ENCODE measurements at regions not wholly inside any gene's neighbourhood (a gene's known extent, or its start where the extent isn't known, plus 50 kb on each side); places are given as distances from the start of the nearest gene placed in this dataset.
"Not testable (repeated sequence)": the region's sequence is repeated elsewhere in the genome, so short reads cannot be mapped to it uniquely, and the experiment has no call there.

GRCh38 chr12:32010631-32011336 lies 51.6 kb downstream of the RESF1 start:
- DNase-seq (ENCODE audit: low spot score) = no peak

GRCh38 chr12:32012249-32012785 lies 53.1 kb downstream of the RESF1 start:
- DNase-seq (ENCODE audit: low spot score) = no peak

GRCh38 chr12:32015036-32015435 lies 55.8 kb downstream of the RESF1 start:
- no peak for DNase-seq (ENCODE audit: low spot score)

DNA sequence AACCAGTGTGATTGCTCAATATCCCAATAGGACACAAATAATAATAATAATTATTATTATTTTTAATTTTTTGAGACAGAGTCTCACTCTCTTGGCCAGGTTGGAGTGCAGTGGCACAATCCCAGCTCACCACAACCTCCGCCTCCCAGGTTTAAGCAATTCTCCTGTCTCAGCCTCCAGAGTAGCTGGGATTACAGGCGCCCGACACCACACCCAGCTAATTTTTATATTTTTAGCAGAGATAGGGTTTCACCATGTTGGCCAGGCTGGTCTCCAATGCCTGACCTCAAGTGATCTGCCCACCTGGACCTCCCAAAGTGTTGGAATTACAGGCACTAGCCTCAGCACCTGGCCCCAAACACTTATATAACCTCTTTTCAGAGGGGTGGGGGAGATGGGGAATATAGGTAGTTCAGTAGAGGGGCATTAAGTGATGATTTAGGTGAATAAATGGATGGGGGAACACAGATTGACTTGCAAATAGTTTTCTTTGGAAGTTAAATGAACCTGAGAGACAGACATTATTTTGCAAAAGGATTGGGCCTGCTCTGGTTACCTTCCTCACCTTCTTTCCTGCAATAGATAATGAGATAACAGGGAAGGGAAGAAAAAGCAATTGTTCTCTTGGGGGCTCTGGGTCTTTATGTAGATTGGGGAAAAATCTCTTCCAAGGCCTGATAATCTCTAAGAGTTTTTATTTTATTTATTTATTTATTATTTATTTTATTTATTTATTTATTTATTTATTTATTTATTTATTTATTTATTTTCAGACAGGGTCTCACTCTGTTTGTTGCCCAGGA lies 57.7 kb downstream of the RESF1 start:
- DNase-seq (ENCODE audit: low spot score) = no peak

DNA sequence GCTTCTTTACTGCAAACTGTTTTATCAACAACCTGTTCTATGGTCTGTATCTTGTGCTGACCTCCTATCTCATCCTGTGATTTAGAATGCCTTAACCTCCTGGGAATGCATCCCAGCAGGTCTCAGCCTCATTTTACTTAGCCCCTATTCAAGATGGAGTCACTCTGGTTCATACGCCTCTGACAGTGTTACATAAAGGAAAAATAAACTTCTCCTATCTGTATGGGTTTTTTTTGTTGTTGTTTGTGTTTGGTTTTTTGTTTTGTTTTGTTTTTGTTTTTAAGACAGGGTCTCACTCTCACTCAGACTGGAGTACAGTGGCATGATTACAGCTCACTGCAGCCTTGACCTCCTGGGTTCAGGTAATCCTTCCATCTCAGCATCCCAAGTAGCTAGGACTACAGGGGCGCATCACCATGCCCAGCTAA lies 62.1 kb downstream of the RESF1 start:
- no peak for DNase-seq (ENCODE audit: low spot score)

DNA sequence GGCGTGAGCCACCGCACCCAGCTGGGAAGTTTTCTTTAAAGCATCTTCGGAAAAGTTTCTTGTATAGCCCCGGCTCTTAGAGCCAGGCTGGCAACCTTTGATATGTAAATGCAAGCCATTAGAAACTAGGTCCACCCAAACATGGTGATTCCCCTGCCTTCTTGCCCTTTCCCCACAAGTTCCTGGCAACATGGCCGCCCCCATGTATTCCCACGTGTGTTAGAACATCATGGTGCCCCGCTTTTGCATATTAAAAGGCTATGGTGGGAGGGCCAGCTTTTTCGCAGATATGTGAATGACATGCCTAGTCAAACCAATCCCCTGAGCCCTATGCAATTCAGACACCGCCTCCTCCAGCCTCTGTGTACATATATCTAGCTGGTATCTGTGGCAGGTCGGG lies 63.2 kb downstream of the RESF1 start:
- DNase-seq (ENCODE audit: low spot score) = not testable (repeated sequence)

- not testable (repeated sequence) for DNase-seq (ENCODE audit: low spot score)
These were observed 64.6 kb downstream of the RESF1 start for GRCh38 chr12:32023861-32024260.

- DNase-seq (ENCODE audit: low spot score) = no peak
These were observed 65.8 kb downstream of the RESF1 start for GRCh38 chr12:32024884-32025592.

- no peak for DNase-seq (ENCODE audit: low spot score)
These were observed 66.7 kb downstream of the RESF1 start for GRCh38 chr12:32025906-32026305.

GRCh38 chr12:32027684-32028365 lies 68.6 kb downstream of the RESF1 start:
- no peak for DNase-seq (ENCODE audit: low spot score)

- no peak for DNase-seq (ENCODE audit: low spot score)
These were observed 70.9 kb downstream of the RESF1 start for GRCh38 chr12:32030151-32030550.

DNA sequence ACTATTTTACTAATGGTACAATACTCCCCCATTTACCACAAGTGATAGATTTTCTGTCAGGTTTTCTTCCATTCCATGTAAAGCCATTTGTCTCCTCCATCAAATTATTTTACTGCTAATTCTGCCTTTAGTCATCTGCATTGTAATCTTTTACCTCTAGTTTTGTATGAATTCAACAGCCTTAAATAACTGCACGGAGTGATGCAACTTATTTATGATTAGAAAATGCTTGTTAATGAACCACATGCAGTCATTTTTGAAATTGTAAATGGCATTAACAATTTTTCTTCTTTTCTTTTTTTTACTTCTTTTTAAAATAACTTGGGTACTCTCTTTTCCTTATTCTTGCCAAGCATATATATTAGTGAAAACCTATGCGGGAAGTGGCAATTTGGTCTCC lies 71.5 kb downstream of the RESF1 start:
- DNase-seq (ENCODE audit: low spot score) = no peak

DNA sequence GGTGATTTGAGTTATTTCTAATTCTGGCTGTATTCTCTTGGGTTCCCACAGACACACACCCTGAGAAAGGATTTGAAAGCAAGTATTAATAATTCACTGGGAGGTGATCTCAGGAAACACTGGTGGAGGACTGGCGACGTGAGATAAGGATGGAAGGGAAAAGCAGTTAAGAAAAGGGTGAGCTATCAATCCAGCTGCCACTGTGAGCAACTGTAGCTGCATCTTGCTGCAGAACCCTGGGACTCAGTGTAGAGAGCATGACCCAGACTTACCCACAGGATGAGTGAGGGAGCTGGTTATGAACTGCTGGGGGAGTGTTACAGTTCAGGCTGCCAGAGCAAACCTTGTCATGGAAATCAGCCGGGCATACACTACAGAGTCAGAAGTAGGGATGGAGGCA lies 71.9 kb downstream of the RESF1 start:
- DNase-seq (ENCODE audit: low spot score) = no peak

GRCh38 chr12:32032205-32032810 lies 73.1 kb downstream of the RESF1 start:
- no peak for DNase-seq (ENCODE audit: low spot score)

DNA sequence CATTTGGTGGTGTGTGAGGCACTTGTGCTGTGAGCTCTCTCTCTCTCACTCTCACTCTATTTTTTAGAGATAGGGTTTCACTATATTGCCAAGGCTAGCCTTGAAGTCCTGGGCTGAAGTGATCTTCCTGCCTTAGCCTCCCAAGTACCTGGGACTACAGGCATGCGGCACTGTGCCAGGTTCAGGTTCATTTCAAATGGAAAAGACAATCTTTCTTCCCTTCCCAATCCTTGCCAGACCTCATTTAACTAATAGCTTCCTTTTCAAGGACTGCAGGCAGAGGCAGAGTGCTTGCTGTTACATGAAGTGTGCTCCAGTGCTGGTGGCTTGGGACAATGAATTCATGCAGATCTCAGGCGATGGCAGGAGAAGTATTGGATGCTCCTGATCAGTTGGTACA lies 73.2 kb upstream of the BICD1 start:
- no peak for DNase-seq (ENCODE audit: low spot score)

DNA sequence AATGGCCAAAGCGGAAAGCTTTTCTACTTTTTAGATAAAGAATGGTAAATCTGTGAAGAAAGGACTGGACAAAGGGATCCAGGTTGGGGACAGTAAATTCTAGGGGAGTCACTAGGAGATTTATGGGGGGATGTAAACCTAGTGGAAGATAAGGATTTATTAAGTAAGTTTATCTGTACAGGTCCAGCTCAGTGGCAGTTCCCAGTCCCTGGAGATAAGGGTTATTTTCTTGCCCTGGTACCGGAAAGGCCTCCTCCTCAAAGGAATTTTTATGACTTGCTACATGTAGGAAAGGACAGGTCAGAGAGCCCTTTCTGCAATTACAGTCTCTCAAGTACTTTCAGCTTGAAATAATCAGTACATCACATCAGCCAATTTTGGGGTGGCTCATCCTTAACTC lies 72.6 kb upstream of the BICD1 start:
- DNase-seq (ENCODE audit: low spot score) = no peak

DNA sequence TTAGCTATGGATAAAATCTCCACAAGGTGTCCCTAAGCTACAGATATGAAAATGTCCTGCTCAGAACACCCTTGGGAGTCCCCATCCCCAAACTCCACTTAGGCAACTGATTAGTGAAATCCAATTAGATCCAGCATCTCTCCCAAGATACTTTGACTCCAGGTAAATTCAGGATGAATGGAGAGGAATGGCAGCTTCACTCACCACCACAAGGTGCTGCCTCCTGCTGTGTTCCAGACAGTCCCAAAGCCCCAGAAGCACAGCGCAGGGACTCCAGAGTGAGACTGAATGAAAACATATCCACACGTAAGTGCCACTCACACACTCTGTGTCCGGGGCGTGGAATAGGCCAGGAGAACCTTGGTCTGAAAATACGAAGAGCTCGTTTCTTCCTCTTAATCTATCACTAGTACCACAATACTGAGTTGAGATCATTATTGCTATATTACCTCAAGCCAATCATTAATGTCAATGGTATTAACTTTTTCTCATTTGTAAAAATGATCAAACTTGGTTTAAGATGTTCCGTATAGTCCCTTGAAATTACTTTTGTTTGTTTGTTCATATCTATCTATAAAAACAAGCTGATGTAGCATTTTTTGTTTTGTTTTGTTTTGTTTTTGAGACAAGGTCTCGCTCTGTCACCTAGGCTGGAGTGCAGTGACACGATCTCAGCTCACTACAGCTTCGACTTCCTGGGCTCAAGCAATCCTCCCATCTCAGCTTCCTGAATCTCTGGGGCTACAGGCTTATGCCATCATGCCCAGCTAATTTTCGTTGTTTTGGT lies 70.0 kb upstream of the BICD1 start:
- DNase-seq (ENCODE audit: low spot score) = no peak

DNA sequence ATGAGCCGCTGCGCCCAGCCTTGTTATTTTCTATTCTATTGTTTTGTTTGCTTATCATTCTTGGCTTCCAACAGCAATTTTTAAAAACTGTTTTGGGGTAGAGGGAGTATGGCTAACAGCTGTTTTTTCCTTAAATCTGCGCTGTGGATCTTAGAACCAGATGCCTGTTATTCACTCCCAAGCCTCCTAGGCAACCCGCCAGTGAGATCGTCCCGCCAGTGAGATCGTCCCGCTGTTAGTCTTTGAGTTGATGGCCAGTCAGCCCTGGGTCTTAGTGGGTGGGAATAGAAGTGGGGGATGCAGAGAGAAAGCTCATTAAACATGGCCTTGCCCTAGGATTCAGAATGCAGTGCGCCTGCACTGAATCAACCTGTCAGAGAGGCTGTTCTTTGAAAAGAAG lies 67.3 kb upstream of the BICD1 start:
- no peak for DNase-seq (ENCODE audit: low spot score)

DNA sequence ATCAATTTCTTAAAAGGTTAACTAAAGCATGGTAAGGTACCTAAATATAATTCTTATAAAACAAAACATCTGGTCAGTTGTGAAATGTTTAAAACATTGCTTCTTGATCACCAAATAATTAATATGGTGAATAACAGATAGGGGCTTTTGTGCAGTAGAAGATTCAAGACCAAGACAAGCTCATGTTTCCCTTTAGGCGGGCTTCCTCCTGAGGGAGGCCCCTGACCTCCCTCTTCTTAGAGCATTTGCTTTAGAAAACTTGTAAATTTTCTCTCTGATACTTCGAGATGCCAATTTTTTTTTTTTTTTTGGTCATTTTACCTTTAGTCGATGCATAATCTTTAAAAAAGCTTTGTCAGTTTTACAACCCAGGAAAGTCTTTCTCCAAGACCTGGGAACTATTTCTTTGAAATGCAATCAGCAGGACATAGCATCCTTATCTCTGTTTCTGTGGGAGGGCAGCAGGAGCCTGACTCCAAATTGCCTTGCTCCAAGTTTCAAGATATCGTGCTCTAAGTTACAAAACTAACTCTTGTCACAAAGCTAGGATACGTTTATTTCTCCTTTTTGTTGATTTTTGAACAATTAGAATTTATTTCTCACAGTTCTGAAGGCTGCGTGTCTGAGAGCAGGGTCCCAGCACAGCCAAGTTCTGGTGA lies 66.6 kb upstream of the BICD1 start:
- DNase-seq (ENCODE audit: low spot score) = no peak

DNA sequence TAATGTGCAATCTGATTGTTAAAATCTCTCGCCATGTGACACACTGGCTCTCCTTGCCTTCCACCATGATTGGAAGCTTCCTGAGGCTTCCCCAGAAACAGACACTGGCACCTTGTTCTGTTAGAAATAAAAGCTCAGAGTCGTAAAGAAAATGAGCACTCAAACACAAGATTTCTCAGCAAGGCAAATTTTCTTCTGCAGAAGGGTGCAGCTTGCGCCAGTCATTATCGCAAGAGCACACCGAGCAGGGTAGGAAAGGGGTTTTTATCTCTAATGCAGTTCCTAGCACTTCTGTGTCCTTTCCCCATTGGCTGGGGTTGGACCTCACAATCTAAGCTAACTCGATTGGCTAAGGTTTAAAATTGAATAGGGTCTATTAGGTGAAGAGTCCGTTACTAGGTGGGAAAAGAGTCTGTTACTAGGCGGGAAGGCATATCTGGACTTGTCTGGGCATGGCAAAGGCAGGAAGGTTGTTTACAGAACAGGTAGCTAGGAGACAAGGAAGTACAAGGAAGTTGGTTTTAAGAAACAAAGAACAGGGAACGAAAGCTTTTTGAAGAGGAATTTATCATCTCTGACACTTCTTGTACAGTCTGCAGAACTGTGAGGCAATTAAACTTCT lies 62.6 kb upstream of the BICD1 start:
- no peak for DNase-seq (ENCODE audit: low spot score)
